Breast epithelium (tissue), 3 donors: ENCODE measurements at regions not wholly inside any gene's neighbourhood (a gene's known extent, or its start where the extent isn't known, plus 50 kb on each side); places are given as distances from the start of the nearest gene placed in this dataset.

Experiments used
- CTCF ChIP-seq, 3 donors: fragments of 450-650 bp; IDR thresholded peaks; one replicate each; pipeline ENCODE4 v1.5.1; 2016 to 2017; ENCODE audit warnings: antibody characterized with exemption in 3 of 3, mild to moderate bottlenecking in 3 of 3, moderate library complexity in 3 of 3
- POLR2AphosphoS5 ChIP-seq, 3 donors: sonication (generic); formaldehyde crosslinking; IDR thresholded peaks; one replicate each; pipeline ENCODE4 v1.6.1; 2017; ENCODE audit warnings: antibody characterized with exemption in 3 of 3

GRCh38 chr15:92711457-92711831, 55.9 kb upstream of the FAM174B start:
- TF ChIP-seq POLR2AphosphoS5 (IDR thresholded peaks at IDR 0.05) (no peak), CTCF (IDR thresholded peaks at IDR 0.05) (no peak)
